ENCODE measurements at regions not wholly inside any gene's neighbourhood (a gene's known extent, or its start where the extent isn't known, plus 50 kb on each side); places are given as distances from the start of the nearest gene placed in this dataset.

DNA sequence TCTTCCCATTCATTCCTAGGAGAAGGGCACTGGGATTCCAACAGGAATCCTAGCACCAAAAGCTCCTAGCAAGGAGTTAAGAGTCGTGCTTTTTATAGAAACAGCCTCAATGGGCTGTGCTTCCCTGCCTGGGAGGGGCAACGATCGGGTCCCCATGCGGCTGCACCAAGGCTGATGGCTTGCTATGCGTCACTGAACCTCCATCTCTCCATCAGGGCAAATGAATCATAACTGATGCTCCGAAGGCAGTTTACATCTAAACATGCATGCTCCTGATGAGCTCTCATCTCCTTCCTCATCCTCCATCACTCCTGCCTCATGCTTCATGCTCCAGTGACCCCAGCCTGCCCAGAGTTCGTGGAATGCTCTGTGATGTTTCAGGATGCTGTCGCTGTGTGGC lies 270.5 kb downstream of the FOXL1 start:
- Histone ChIP-seq H3K4me3 (no peak overlapping the region), H3K27ac (no peak overlapping the region), H3K27me3 (no peaks in the 10 kb centered on the region), H3K36me3 (no peaks in the 10 kb centered on the region), H3K9me3 (no peaks in the 10 kb centered on the region), H3K4me1 (no peaks in the 10 kb centered on the region)
- intact Hi-C loops (cut with DNase I; ENCODE audit: low total_unique reads) = no loop called here
- TF ChIP-seq, protein P1, sequence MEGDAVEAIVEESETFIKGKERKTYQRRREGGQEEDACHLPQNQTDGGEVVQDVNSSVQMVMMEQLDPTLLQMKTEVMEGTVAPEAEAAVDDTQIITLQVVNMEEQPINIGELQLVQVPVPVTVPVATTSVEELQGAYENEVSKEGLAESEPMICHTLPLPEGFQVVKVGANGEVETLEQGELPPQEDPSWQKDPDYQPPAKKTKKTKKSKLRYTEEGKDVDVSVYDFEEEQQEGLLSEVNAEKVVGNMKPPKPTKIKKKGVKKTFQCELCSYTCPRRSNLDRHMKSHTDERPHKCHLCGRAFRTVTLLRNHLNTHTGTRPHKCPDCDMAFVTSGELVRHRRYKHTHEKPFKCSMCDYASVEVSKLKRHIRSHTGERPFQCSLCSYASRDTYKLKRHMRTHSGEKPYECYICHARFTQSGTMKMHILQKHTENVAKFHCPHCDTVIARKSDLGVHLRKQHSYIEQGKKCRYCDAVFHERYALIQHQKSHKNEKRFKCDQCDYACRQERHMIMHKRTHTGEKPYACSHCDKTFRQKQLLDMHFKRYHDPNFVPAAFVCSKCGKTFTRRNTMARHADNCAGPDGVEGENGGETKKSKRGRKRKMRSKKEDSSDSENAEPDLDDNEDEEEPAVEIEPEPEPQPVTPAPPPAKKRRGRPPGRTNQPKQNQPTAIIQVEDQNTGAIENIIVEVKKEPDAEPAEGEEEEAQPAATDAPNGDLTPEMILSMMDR (IDR thresholded peaks at IDR 0.05) = no peak
- DNase-seq = no peak

DNA sequence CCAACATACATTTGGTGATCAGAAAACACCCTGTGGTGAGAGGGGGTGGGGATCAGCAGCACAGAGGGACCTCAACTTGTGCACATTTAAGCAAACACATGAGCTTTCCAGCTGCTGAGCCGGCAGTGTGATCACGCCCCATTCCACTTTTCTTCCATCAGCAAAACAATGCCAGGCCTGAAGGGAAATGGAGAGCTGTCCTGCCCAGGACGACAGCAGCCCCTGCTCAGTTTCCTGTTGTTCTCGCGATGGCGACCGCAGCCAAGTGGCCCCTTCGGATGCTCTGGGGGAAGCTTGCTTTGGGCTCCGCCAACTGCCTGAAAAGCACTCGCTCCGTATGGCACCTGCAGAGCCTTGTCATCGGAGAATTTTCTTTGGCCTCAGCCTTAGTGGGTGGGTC lies 272.3 kb downstream of the FOXL1 start:
- no peak overlapping the region for H3K27ac ChIP-seq
- no peaks in the 10 kb centered on the region for H3K36me3 ChIP-seq
- H3K9me3 ChIP-seq = no peaks in the 10 kb centered on the region
- intact Hi-C loops (cut with DNase I; ENCODE audit: low total_unique reads) = no loop called here
- no peaks in the 10 kb centered on the region for H3K4me1 ChIP-seq
- no peaks in the 10 kb centered on the region for H3K27me3 ChIP-seq
- TF ChIP-seq, protein P1 (IDR thresholded peaks at IDR 0.05) = no peak
- H3K4me3 ChIP-seq = no peak overlapping the region
- no peak for DNase-seq

DNA sequence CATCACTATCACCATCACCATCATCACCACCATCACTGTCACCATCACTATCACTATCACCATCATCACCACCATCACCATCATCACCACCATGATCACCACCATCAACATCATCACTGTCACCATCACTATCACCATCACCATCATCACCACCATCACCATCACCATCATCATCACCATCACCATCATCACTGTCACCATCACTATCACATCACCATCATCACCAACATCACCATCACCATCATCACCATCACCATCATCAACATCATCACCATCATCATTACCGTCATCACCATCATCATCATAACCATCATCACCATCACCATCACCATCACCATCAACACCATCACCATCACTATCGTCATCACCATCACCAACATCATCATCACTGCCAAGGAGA lies 273.8 kb downstream of the FOXL1 start:
- Histone ChIP-seq H3K27ac (no peak overlapping the region), H3K36me3 (no peaks in the 10 kb centered on the region), H3K4me1 (no peaks in the 10 kb centered on the region), H3K27me3 (no peaks in the 10 kb centered on the region), H3K9me3 (no peaks in the 10 kb centered on the region), H3K4me3 (no peak overlapping the region)
- TF ChIP-seq, protein P1 (IDR thresholded peaks at IDR 0.05) = no peak
- no peak for DNase-seq
- intact Hi-C loops (cut with DNase I; ENCODE audit: low total_unique reads) = no loop called here

GRCh38 chr16:86854058-86854621 lies 275.8 kb downstream of the FOXL1 start:
- no peak for DNase-seq
- TF ChIP-seq, protein P1 (IDR thresholded peaks at IDR 0.05) = no peak

DNA sequence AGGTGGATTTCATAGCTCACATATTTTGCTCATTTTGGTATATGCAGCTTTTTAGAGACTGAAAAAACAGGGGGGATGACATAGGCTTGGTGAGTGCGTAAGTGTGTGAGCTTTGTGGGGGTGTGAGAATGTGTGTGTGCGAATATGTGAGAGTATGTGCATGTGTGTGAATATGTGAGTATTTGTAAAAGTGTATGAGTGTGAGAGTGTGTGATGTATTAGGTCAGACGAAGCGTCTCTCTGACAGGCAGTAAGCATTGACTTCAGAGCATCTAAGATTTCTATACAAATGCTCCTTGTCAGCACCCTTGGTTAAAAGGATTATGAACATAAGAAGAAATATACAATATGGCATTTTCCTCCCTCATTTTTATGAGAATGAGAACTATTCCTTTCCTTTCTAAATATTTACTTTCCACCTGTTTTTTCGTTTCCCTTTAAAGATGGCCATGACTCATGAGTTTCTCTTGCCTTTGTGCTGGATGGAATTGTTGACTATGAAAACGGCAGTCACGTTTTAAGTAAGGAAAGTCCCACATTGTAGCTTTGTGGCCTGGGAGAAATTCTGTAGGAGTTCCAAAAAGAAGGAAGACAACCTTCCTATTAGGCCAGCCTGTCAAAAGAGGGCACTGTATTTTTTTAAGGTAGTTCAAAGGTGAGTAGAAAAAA lies 276.4 kb downstream of the FOXL1 start:
- H3K4me1 ChIP-seq = peaks cover 0 to 8% (median 0%) of the 10 kb centered on the region in 4 donors
- no peaks in the 10 kb centered on the region for H3K27me3 ChIP-seq
- TF ChIP-seq, protein P1 (IDR thresholded peaks at IDR 0.05) = no peak
- no peaks in the 10 kb centered on the region for H3K9me3 ChIP-seq
- no peak for DNase-seq
- no peak overlapping the region for H3K27ac ChIP-seq
- intact Hi-C loops (cut with DNase I; ENCODE audit: low total_unique reads) = no loop called here
- H3K36me3 ChIP-seq = no peaks in the 10 kb centered on the region
- no peak overlapping the region for H3K4me3 ChIP-seq

More at GRCh38 chr16:86854058-86854621, 275.8 kb downstream of the FOXL1 start:
- no peak overlapping the region for H3K4me3 ChIP-seq
- H3K36me3 ChIP-seq = no peaks in the 10 kb centered on the region
- intact Hi-C loops (cut with DNase I; ENCODE audit: low total_unique reads) = no loop called here
- H3K27ac ChIP-seq = no peak overlapping the region
- H3K4me1 ChIP-seq = peaks cover 0 to 8% (median 0%) of the 10 kb centered on the region in 4 donors
- H3K27me3 ChIP-seq = no peaks in the 10 kb centered on the region
- H3K9me3 ChIP-seq = no peaks in the 10 kb centered on the region
